Stimulated activated CD8-positive, alpha-beta memory T cell treated with anti-CD3 and anti-CD28 coated beads, Interleukin-2, amount 100 ng/mL, for 48 hours (primary cell): ENCODE measurements at regions not wholly inside any gene's neighbourhood (a gene's known extent, or its start where the extent isn't known, plus 50 kb on each side); places are given as distances from the start of the nearest gene placed in this dataset.
"Not testable (repeated sequence)": the region's sequence is repeated elsewhere in the genome, so short reads cannot be mapped to it uniquely, and the experiment has no call there.

Source experiments
- DNase-seq, 2 donors: peaks; one replicate each; pipeline ENCODE4 v3.0.0-alpha.2; 2020; ENCODE audit warnings: low read depth in 2 of 2

GRCh38 chr16:6728381-6728780 lies 604.3 kb upstream of the RBFOX1 start:
- no peak for DNase-seq

GRCh38 chr16:6726621-6727020 lies 606.0 kb upstream of the RBFOX1 start:
- no peak for DNase-seq

GRCh38 chr16:6725634-6726331 lies 606.9 kb upstream of the RBFOX1 start:
- DNase-seq, result no peak

- not testable (repeated sequence) for DNase-seq
Observed at GRCh38 chr16:6725206-6725605, 607.4 kb upstream of the RBFOX1 start.

- no peak for DNase-seq
Observed at GRCh38 chr16:6722786-6723185, 609.9 kb upstream of the RBFOX1 start.

- DNase-seq, result no peak
Observed at GRCh38 chr16:6714510-6714909, 618.1 kb upstream of the RBFOX1 start.

GRCh38 chr16:6709736-6710135 lies 622.9 kb upstream of the RBFOX1 start:
- no peak for DNase-seq

GRCh38 chr16:6708576-6709215 lies 623.9 kb upstream of the RBFOX1 start:
- DNase-seq, result no peak

- DNase-seq, result no peak
Observed at GRCh38 chr16:6704306-6704930, 628.2 kb upstream of the RBFOX1 start.

GRCh38 chr16:6701096-6701495 lies 631.5 kb upstream of the RBFOX1 start:
- DNase-seq, result no peak

GRCh38 chr16:6698548-6698947 lies 634.1 kb upstream of the RBFOX1 start:
- no peak for DNase-seq

GRCh38 chr16:6695666-6696065 lies 637.0 kb upstream of the RBFOX1 start:
- no peak for DNase-seq

- no peak for DNase-seq
Observed at GRCh38 chr16:6694636-6695035, 638.0 kb upstream of the RBFOX1 start.

GRCh38 chr16:6693418-6693817 lies 639.2 kb upstream of the RBFOX1 start:
- not testable (repeated sequence) for DNase-seq

GRCh38 chr16:6692874-6693273 lies 639.8 kb upstream of the RBFOX1 start:
- no peak for DNase-seq

GRCh38 chr16:6690741-6691140 lies 641.9 kb upstream of the RBFOX1 start:
- no peak for DNase-seq

- DNase-seq, result no peak
Observed at GRCh38 chr16:6689643-6690042, 643.0 kb upstream of the RBFOX1 start.

GRCh38 chr16:6687593-6687992 lies 645.1 kb upstream of the RBFOX1 start:
- no peak for DNase-seq

- no peak for DNase-seq
Observed at GRCh38 chr16:6684076-6684673, 648.5 kb upstream of the RBFOX1 start.

- peak; percentile 2 to 8 for DNase-seq
Observed at GRCh38 chr16:6682142-6682811, 650.4 kb upstream of the RBFOX1 start.

- DNase-seq, result no peak
Observed at GRCh38 chr16:6678586-6678985, 654.1 kb upstream of the RBFOX1 start.

GRCh38 chr16:6674071-6674470 lies 658.6 kb upstream of the RBFOX1 start:
- no peak for DNase-seq
